ENCODE measurements at regions not wholly inside any gene's neighbourhood (a gene's known extent, or its start where the extent isn't known, plus 50 kb on each side); places are given as distances from the start of the nearest gene placed in this dataset.
"Not testable (repeated sequence)": the region's sequence is repeated elsewhere in the genome, so short reads cannot be mapped to it uniquely, and the experiment has no call there.

DNA sequence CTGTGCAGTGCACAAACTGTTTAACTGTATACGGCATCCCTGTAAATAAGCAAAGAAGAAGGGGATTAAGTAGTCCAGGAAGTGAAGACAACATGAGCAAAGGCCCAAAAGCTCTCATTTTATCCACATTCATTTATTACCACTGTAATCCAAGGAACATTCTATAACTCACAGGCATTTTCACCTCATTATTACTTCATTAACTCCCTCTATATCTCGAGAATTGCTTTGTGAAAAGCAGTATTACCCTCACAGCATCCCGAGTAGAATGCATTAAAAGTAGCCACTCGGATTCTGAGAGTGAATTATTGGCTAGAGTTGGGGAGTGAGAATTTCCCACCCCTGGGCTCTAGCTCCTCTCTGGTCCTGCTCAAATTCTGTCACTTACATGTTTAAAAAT is 51.0 kb upstream of the CHCHD3 start:
- no peak for DNase-seq

GRCh38 chr7:133134810-133135209 is 52.9 kb upstream of the CHCHD3 start:
- DNase-seq, result peak; percentile 15

DNA sequence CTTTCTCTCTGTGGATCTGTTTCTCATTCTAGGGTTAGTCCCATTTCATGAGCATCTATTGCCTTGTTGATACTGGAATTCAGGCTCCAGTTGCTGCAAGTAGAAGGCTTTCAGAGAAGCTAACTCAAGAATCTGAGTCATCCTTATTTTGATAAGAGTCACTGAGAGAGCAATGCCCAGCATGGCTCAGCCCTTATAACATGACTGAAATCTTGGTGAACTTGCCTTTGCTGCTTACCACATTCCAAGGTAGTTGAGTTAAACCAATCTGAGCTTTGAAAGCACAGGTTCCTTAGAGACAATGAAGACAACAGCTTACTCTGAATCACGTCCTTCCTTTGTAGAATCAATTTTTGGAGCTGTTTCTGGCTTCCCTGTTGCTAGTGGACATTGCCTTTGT is 53.6 kb upstream of the CHCHD3 start:
- no peak for DNase-seq

DNA sequence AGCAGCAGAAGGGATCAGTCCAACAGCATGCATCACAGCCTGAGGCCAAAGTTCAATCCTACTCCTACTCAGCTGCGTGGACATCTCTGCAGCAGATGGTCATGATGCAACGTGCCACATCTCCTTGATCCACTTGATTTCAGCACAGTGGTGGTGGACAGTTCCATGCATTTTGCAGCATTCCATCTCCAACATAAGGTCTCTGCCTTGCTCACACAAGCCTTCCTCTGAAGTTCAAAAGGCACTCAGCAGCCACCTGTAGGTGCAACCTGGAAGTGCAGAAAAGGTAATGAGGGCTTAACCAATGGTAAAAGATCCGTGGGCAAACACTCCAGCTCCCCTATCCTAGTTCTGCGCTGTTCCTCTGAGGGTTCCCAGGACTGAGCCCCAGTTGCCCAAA is 57.5 kb upstream of the CHCHD3 start:
- peak; percentile 2 for DNase-seq

DNA sequence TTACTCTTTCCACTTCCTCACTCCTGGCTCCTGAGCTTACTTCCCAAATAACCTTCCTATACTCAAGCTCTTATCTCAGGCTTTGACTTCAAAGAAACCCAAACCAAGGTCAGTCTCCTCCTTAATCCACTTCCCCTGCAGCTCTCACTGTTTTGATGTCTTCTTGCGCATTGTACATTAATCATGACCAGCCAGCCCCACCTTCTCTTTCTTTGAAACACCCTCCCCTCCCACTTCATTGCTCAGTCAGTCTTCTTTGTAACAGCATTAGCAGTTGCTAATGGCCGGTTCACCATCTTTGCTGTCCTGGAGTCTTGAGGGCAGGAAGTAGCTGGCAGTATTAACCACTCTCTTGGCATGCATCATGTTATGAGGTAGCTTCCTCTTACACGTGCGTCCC is 57.9 kb upstream of the CHCHD3 start:
- DNase-seq, result no peak

- DNase-seq, result no peak
These were observed 59.2 kb upstream of the CHCHD3 start for GRCh38 chr7:133140994-133141595.

GRCh38 chr7:133150760-133151159 is 68.9 kb upstream of the CHCHD3 start:
- DNase-seq, result no peak

DNA sequence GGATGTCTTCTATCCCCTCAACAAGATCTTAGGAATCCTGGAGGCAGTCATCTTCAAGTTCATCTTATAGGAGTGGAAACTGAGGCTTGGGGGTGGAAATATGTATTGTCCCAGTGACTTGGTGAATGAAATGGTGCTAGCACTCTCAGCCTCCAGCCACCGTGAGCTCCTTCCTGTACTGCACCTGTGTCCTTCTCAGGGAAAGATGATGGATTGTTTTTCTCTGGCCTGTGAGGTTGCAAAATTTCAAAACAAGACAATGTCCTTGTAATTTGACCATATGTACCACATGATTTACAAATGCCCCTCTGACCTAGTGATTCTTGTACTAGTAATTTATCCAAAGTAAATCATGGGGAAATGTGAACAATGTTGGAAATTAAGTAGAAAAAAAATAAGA is 71.0 kb upstream of the CHCHD3 start:
- DNase-seq, result no peak

DNA sequence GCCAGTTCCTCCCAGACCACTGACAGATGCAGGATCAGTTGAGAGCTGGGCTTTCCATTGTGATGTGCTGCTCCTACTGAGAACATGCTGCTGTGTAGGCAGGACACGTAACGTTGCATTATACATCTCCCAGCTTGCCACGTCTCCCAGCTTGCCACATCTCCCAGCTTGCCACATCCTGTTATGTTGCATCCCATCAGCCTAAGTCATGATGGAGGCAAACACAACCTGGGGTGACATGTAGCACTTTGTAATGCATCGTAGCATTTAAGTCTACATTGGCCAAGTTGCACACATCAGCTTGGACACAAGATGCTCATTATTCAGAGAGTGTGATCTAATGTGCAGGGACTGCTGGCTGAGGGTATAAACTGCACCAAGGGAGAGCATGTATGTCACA is 73.3 kb upstream of the CHCHD3 start:
- DNase-seq, result no peak

DNA sequence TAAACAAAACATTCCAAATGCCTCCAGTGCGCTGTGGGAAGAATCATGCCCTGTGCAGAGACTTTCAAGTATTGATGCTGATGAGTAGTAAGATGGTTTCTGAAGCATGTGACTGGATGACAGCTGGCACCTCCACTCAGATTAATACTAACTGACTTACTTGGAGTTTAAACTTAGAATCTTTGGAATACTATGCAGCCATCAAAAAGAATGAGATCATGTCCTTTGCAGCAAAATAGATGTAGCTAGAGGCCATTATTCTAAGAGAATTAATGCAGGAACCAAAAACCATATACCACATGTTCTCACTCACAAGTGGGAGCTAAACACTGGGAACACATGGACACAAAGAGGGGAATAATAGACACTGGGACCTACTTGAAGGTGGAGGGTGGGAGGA is 73.8 kb upstream of the CHCHD3 start:
- no peak for DNase-seq

DNA sequence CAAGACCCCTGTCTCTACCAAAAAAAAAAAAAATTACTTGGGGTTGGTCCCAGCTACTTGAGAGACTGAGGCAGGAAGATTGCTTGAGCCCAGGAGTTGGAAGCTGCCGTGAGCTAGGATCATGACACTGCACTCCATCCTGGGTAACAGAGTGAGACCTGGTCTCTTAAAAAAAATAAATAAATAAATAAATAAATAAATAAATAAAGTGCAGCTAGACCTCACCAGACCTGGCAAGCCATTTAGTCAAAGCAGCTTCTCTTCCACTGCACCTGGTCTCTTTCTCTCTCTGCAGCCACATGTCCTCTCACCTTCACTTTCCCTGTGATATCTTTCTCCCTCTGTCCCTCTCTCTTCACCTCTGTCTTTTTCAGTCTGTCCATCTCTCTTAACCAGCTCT is 75.2 kb upstream of the CHCHD3 start:
- no peak for DNase-seq

DNA sequence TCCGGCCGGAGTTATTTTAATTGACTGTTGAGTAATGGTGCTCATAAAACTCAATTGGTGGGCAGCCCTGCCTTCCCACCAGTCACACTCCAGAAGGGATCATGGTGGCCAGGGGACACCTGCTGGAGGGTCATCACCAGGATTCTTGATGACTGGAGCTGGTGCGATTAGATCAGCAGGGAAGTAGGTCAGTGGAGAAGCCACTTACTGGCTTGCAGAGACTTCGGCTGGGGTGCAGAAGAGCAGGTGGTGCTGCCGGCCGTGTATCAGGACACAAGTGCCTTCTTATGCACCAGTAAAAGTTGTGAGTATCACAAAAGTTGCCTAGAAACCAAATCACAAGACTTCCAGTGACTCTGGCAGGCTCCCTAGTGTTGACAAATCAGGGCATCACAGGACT is 82.6 kb upstream of the CHCHD3 start:
- no peak for DNase-seq

DNA sequence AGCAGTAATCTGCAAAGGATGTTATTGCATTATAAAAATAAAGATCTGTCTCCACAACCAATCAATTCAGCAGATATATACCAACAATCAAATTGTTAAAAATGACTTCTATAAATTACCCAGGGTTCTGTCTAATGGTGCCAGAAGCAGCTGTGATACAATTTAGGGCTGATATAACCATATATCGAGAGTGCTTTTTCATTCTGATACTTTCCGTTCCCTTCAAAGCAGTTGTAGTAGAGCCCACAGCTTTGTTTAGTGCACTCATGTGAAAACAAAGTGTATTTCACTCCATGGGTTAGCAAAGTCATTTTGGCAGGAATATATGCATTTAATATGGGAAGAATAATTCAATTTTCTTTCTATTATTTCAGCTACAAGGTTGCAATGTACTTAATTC is 83.1 kb upstream of the CHCHD3 start:
- no peak for DNase-seq

GRCh38 chr7:133165529-133165928 is 83.6 kb upstream of the CHCHD3 start:
- DNase-seq, result no peak

DNA sequence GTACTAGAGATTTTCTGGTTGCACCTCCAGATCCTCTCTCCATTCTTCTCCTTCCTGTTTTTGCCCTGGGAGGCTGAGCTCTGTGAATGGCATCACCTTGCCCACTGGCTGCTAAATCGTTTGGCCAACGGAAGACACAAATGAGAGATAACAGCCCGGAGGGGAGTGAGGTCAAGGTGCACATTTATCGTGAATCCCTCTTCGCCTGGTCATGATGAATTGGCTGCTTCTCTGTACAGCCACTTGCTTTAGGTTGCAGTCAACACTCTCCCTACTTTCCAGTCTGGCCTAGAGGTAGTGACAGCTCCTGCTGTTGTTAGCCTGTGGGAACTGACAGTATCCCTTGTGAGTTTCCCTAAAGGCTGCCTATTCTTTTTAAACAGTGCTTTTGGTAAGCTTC is 85.4 kb upstream of the CHCHD3 start:
- DNase-seq, result no peak

DNA sequence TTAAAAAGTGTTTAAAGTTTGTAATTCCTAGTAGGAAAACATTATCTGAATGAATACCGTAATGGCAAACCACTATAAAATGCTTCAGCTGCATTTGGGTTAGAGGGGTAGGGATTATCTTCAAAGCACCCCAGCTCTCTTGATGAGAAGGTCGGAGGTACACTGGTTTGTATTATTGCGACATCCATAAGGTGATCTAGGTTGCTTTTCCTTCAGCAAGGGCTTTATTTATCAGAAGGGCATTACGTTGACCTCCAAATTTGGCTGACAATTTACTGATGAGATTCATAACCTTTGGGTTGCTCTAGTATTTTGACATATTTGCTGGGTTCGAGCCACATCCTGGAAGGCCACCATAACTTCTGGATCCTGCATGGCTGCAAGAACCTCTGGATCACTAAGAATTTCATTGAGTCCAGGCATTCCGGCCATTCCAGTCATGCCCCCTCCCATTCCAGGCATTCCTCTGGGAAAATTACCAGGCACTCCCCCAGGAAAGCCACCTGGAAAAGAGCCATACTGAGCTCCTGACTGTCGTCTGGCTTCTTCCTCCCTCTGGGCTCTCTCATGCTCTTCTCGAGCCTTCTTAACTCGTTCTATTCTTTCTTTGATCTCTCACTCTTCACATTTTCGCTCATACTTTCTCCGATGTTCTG is 83.6 kb upstream of the EXOC4 start:
- DNase-seq, result not testable (repeated sequence)

DNA sequence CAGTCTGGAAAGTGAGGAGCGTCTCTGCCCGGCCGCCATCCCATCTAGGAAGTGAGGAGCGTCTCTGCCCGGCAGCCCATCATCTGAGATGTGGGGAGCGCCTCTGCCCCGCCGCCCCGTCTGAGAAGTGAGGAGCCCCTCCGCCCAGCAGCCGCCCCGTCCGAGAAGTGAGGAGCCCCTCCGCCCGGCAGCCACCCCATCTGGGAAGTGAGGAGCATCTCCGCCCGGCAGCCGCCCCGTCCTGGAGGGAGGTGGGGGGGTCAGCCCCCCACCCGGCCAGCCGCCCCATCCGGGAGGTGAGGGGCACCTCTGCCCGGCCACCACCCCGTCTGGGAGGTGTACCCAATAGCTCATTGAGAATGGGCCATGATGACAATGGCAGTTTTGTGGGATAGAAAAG is 75.4 kb upstream of the EXOC4 start:
- not testable (repeated sequence) for DNase-seq

GRCh38 chr7:133180717-133181116 is 72.2 kb upstream of the EXOC4 start:
- no peak for DNase-seq

DNA sequence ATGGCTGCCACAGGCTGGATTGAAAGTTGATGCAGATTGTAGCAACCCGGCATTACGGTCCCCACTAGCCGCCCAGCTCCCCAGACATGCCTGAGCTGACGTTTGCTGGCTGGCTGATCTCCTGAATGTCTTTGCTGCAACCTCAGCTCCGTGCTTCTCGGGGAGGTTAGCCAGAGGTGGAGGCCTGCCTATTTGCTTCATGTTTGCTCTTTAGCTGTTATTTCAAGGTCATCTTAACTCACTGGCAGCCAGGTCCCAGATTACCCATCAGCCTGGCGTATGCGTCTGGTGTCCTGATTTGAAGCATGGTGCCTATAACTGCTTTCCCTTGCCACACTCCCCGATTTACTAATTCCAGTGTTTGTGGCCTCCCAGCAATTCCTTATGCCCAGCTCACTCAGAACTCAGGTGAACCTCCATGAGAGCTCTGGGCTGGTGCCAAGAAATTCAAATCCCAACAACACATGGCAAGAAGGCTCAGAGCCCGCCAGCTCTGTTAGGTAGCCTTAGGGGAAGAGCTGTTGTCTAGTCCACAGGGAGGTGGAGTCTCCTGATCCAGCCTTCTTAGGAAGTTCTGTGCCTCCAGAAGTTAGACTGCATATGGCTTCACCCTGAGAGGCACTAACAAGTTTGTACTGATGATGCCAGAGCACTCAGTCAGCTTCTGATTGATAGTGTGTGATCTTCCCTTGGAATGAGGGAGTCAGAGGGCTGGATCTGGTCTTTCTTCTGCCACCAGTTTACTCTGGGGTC is 69.7 kb upstream of the EXOC4 start:
- no peak for DNase-seq

GRCh38 chr7:133183969-133184368 is 68.9 kb upstream of the EXOC4 start:
- no peak for DNase-seq

GRCh38 chr7:133185512-133185911 is 67.4 kb upstream of the EXOC4 start:
- no peak for DNase-seq

DNA sequence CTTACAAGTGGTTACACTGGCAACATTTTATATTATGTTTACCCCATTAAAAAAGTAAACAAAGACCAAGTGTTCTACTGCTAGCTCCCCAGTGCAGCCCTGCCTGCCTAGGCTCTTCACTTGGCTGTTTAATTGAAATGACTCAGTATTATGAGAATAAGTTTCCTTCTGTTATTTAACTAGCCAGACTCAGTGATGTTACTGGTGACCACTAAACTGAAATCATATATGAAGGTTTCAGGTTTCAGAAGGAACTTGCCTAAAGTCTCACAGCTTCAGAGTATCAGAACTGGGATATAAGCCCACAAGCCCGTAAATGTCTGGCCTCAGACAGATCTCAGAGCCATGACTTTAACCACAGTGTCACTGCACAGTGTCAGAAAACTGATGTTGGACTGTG is 66.8 kb upstream of the EXOC4 start:
- DNase-seq, result no peak

GRCh38 chr7:133190172-133190528 is 62.7 kb upstream of the EXOC4 start:
- no peak for DNase-seq

- no peak for DNase-seq
These were observed 62.2 kb upstream of the EXOC4 start for GRCh38 chr7:133190650-133191049.

DNA sequence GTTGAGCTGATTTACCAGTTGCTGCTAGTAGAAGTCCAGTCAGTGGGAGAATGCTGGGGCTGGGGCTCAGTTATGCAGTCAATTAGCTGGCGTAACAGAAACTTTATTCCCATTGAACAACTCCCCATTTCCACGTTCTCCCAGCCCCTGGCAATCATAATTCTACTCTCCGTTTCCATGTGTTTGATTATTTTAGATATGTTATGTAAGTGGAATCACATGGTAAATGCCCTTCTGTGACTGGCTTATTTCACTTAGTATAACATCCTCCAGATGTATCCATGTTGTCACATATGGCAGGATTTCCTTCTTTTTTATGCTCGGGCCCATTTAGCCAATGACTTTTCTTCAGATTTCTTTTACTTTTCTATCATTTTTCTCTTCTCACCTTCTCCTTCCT is 61.1 kb upstream of the EXOC4 start:
- DNase-seq, result no peak
